Spleen (tissue), 7 donors: ENCODE measurements at regions not wholly inside any gene's neighbourhood (a gene's known extent, or its start where the extent isn't known, plus 50 kb on each side); places are given as distances from the start of the nearest gene placed in this dataset.

ENCODE experiments used
- CTCF ChIP-seq, 11 experiments: fragments of 200-600 bp in 7 of 11; fragments of 450-650 bp in 4 of 11; sonication (generic) in 4 of 11; IDR thresholded peaks in 8 of 11; conservative IDR thresholded peaks in 3 of 11; 1 replicate in 7 of 11; 2 replicates in 4 of 11; pipeline versions ENCODE4 v1.4.0 to v1.8.0; 2016 to 2021; ENCODE audit warnings: antibody characterized with exemption in 11 of 11, inconsistent platforms in 4 of 11, mild to moderate bottlenecking in 1 of 11
- POLR2A ChIP-seq, 3 donors: fragments of 450-650 bp; IDR thresholded peaks; one replicate each; pipeline ENCODE4 v1.5.1; 2017; ENCODE audit warnings: antibody characterized with exemption in 3 of 3, mild to moderate bottlenecking in 1 of 3
- POLR2AphosphoS5 ChIP-seq, 3 donors: sonication (generic); formaldehyde crosslinking; IDR thresholded peaks; one replicate each; pipeline ENCODE4 v1.5.1; 2017; ENCODE audit warnings: antibody characterized with exemption in 3 of 3
- donor health status: DM: no; HTN: no; CAD: no; lungs with moderate emphysema.
- donor health status: DM: no; HTN: no; CAD: no.
- donor health status: DM: no; HTN: no; CAD: no.

GRCh38 chr3:174710612-174711011 lies 148.5 kb upstream of the NAALADL2 start:
- TF ChIP-seq POLR2AphosphoS5 (IDR thresholded peaks at IDR 0.05): no peak
- no peak for TF ChIP-seq CTCF (IDR thresholded peaks at IDR 0.05 in 8 of 11, conservative IDR thresholded peaks at IDR 0.05 in 3 of 11)
- TF ChIP-seq POLR2A (IDR thresholded peaks at IDR 0.05): no peak
